Endothelial cell of umbilical vein (primary cell): ENCODE measurements at regions not wholly inside any gene's neighbourhood (a gene's known extent, or its start where the extent isn't known, plus 50 kb on each side); places are given as distances from the start of the nearest gene placed in this dataset.

ENCODE experiments used
- CTCF ChIP-seq, 2 donors: IDR thresholded peaks; 1 replicate in 1 of 2; 2 replicates in 1 of 2; pipeline ENCODE4 v1.5.1; 2011; ENCODE audit warnings: low read length in 2 of 2, mild to moderate bottlenecking in 2 of 2, moderate library complexity in 2 of 2, control low read depth in 1 of 2, inconsistent platforms in 1 of 2, low read depth in 1 of 2; ENCODE audit not compliant: insufficient read depth in 1 of 2; ENCODE audit errors: extremely low read depth in 1 of 2
- EZH2 ChIP-seq: IDR thresholded peaks from 2 replicates; pipeline ENCODE4 v1.6.1; 2012; ENCODE audit warnings: borderline replicate concordance, low read depth, mild to moderate bottlenecking, moderate library complexity, low read length, inconsistent platforms; ENCODE audit not compliant: severe bottlenecking
- FOS ChIP-seq: IDR thresholded peaks from 2 replicates; pipeline ENCODE4 v1.6.1; 2011; ENCODE audit warnings: mild to moderate bottlenecking, low read length, moderate library complexity, borderline replicate concordance; ENCODE audit not compliant: insufficient read depth
- JUN ChIP-seq: IDR thresholded peaks from 2 replicates; pipeline ENCODE4 v1.6.1; 2011; ENCODE audit warnings: borderline replicate concordance, low read depth; ENCODE audit not compliant: insufficient read length, insufficient read depth
- MAX ChIP-seq: IDR thresholded peaks from 2 replicates; pipeline ENCODE4 v1.6.1; 2011; ENCODE audit not compliant: insufficient read depth, insufficient read length
- POLR2A ChIP-seq: IDR thresholded peaks from 2 replicates; pipeline ENCODE4 v1.6.1; 2012; ENCODE audit warnings: low read depth, mild to moderate bottlenecking, control low read depth, low read length
- POLR2AphosphoS5 ChIP-seq: IDR thresholded peaks from 2 replicates; pipeline ENCODE4 v1.6.1; 2012; ENCODE audit warnings: low read depth, mild to moderate bottlenecking, control low read depth, low read length, moderate library complexity; ENCODE audit not compliant: insufficient read depth

GRCh38 chr3:76582098-76582497 is 457.8 kb upstream of the ROBO2 start:
- TF ChIP-seq POLR2AphosphoS5 (no peak), CTCF (IDR thresholded peaks at IDR 0.05; ENCODE audit: extremely low read depth in 1 of 2, insufficient read depth in 1 of 2, low read depth in 1 of 2, low read length in 2 of 2) (no peak), EZH2 (no peak), POLR2A (no peak), JUN (no peak), FOS (no peak), MAX (no peak)
